Adrenal gland (tissue), 5 donors: ENCODE measurements at regions not wholly inside any gene's neighbourhood (a gene's known extent, or its start where the extent isn't known, plus 50 kb on each side); places are given as distances from the start of the nearest gene placed in this dataset.

Experiments
- CTCF ChIP-seq, 6 experiments: fragments of 450-650 bp in 4 of 6; fragments of 200-600 bp in 2 of 6; sonication (generic) in 1 of 6; IDR thresholded peaks; 1 replicate in 5 of 6; 2 replicates in 1 of 6; pipeline versions ENCODE4 v1.5.1 to v1.8.0; 2016 to 2021; ENCODE audit warnings: antibody characterized with exemption in 6 of 6, mild to moderate bottlenecking in 2 of 6, moderate library complexity in 1 of 6
- POLR2A ChIP-seq, 2 donors: fragments of 450-650 bp; IDR thresholded peaks; one replicate each; pipeline ENCODE4 v1.6.1; 2017; ENCODE audit warnings: antibody characterized with exemption in 2 of 2, mild to moderate bottlenecking in 2 of 2, moderate library complexity in 1 of 2
- donor health status: DM: no; HTN: no; CAD: no.

GRCh38 chr16:55236655-55237054 is 87.3 kb upstream of the IRX6 start:
- TF ChIP-seq CTCF (IDR thresholded peaks at IDR 0.05) = no peak
- no peak for TF ChIP-seq POLR2A (IDR thresholded peaks at IDR 0.05)
